Thoracic aorta (tissue), 2 donors: ENCODE measurements at regions not wholly inside any gene's neighbourhood (a gene's known extent, or its start where the extent isn't known, plus 50 kb on each side); places are given as distances from the start of the nearest gene placed in this dataset.
"Not testable (repeated sequence)": the region's sequence is repeated elsewhere in the genome, so short reads cannot be mapped to it uniquely, and the experiment has no call there.

Experiments
- ATAC-seq: fragments of 150-250 bp; one replicate; pipeline ENCODE4 v1.8.0; 2017; ENCODE audit warnings: low read depth; ENCODE audit not compliant: insufficient number of reproducible peaks, low FRiP score
- DNase-seq: peaks from one replicate; pipeline ENCODE4 v3.0.0-alpha.2; 2020; ENCODE audit warnings: low spot score
- H3K27ac ChIP-seq, 2 donors: fragments of 200-600 bp; sonication (generic); 1 replicate in 1 of 2; 2 replicates in 1 of 2; pipeline ENCODE4 v1.5.1; 2016; ENCODE audit warnings: mild to moderate bottlenecking in 2 of 2, moderate library complexity in 2 of 2
- H3K27me3 ChIP-seq: fragments of 200-600 bp; sonication (generic); replicated peaks from 2 replicates; pipeline ENCODE4 v1.6.0; 2016; ENCODE audit warnings: mild to moderate bottlenecking; ENCODE audit not compliant: insufficient read depth
- H3K36me3 ChIP-seq: fragments of 200-600 bp; sonication (generic); one replicate; pipeline ENCODE4 v1.5.1; 2016
- H3K4me1 ChIP-seq, 2 donors: fragments of 200-600 bp; sonication (generic); 1 replicate in 1 of 2; 2 replicates in 1 of 2; pipeline versions ENCODE4 v1.5.1 to v1.6.0; 2016; ENCODE audit warnings: low read depth in 2 of 2, mild to moderate bottlenecking in 1 of 2; ENCODE audit not compliant: control insufficient read depth in 1 of 2
- H3K4me3 ChIP-seq: fragments of 200-600 bp; sonication (generic); 2 replicates; pipeline ENCODE4 v1.5.1; 2016; ENCODE audit warnings: mild to moderate bottlenecking
- H3K9me3 ChIP-seq: fragments of 200-600 bp; sonication (generic); 2 replicates; pipeline ENCODE4 v1.5.1; 2016
- TF ChIP-seq, protein P1 (sequence below): fragments of 200-600 bp; sonication (generic); IDR thresholded peaks from one replicate; pipeline ENCODE4 v1.5.1; 2019; ENCODE audit warnings: antibody characterized with exemption

- no peak overlapping the region for H3K4me3 ChIP-seq
- no peak overlapping the region for H3K27ac ChIP-seq
- H3K27me3 ChIP-seq, result no peaks in the 10 kb centered on the region
- TF ChIP-seq, protein P1, sequence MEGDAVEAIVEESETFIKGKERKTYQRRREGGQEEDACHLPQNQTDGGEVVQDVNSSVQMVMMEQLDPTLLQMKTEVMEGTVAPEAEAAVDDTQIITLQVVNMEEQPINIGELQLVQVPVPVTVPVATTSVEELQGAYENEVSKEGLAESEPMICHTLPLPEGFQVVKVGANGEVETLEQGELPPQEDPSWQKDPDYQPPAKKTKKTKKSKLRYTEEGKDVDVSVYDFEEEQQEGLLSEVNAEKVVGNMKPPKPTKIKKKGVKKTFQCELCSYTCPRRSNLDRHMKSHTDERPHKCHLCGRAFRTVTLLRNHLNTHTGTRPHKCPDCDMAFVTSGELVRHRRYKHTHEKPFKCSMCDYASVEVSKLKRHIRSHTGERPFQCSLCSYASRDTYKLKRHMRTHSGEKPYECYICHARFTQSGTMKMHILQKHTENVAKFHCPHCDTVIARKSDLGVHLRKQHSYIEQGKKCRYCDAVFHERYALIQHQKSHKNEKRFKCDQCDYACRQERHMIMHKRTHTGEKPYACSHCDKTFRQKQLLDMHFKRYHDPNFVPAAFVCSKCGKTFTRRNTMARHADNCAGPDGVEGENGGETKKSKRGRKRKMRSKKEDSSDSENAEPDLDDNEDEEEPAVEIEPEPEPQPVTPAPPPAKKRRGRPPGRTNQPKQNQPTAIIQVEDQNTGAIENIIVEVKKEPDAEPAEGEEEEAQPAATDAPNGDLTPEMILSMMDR, result peak; percentile 38
- no peaks in the 10 kb centered on the region for H3K4me1 ChIP-seq
- no peak for ATAC-seq
- no peaks in the 10 kb centered on the region for H3K9me3 ChIP-seq
- DNase-seq, result no peak
- H3K36me3 ChIP-seq, result no peaks in the 10 kb centered on the region
Observed at GRCh38 chrX:80578517-80579105, 158.4 kb downstream of the TENT5D start.

- not testable (repeated sequence) for H3K27ac ChIP-seq, H3K9me3 ChIP-seq, H3K27me3 ChIP-seq, DNase-seq, H3K4me3 ChIP-seq, H3K4me1 ChIP-seq, ATAC-seq, H3K36me3 ChIP-seq
Observed at GRCh38 chrX:80590992-80591391, 170.7 kb downstream of the TENT5D start.

DNA sequence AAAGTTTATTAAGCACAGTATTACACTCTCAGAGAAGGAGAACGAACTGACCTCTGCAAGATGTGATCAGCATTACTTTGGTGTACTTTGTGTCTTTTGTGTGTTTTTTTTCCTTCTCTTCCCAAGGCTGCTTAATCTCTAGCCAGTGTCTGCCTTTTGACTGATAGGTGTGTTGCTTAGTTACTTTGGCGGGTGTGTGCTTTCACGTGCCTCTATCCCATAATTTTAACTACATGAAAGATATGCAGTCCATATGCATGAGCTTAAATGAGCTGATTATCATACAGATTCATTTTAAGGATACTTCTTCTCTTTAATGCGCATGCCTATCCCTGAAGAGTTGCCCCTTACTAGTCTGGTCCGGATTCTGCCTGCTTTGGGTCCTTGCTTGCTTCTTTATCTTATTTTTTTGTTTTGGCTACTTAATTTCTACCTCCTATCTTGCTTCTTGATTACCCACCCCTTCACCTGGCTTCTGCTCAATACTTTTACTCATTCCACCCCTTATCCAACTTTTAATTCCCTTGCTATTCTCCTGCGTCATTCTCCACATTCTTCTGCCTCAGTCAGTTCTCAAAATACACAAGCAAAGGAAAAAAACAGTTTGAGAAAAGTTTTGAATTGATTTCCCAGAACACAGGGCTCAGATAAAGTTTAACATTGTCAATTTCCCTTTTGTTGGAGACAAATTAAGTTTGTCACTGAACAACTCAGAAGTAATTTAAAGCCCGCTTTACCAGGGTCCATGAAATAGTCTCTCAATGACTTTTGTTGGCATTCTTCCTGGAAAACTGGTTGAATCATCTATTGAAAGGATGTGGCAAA lies 182.0 kb downstream of the TENT5D start:
- TF ChIP-seq, protein P1, result no peak
- no peak for ATAC-seq
- Histone ChIP-seq H3K27me3 (no peaks in the 10 kb centered on the region), H3K36me3 (no peaks in the 10 kb centered on the region), H3K4me3 (no peak overlapping the region), H3K27ac (no peak overlapping the region), H3K4me1 (no peaks in the 10 kb centered on the region), H3K9me3 (no peaks in the 10 kb centered on the region)
- DNase-seq, result no peak
